Gastrocnemius medialis (tissue), 4 donors: ENCODE measurements at regions not wholly inside any gene's neighbourhood (a gene's known extent, or its start where the extent isn't known, plus 50 kb on each side); places are given as distances from the start of the nearest gene placed in this dataset.
"Not testable (repeated sequence)": the region's sequence is repeated elsewhere in the genome, so short reads cannot be mapped to it uniquely, and the experiment has no call there.

Experiments
- ATAC-seq, 2 donors: fragments of 150-250 bp; one replicate each; pipeline ENCODE4 v1.9.1; 2016
- DNase-seq, 2 donors: peaks; one replicate each; pipeline ENCODE4 v3.0.0-alpha.2; 2019
- H3K27ac ChIP-seq, 4 donors: fragments of 200-600 bp; sonication (generic); 1 replicate in 1 of 4; 2 replicates in 3 of 4; pipeline ENCODE4 v1.5.1; 2016 to 2018; ENCODE audit warnings: mild to moderate bottlenecking in 2 of 4, moderate library complexity in 1 of 4
- H3K27me3 ChIP-seq, 3 donors: fragments of 200-600 bp; sonication (generic) in 2 of 3; 1 replicate in 1 of 3; 2 replicates in 2 of 3; pipeline versions ENCODE4 v1.5.1 to v1.6.0; 2016 to 2019; ENCODE audit warnings: mild to moderate bottlenecking in 1 of 3, moderate library complexity in 1 of 3
- H3K36me3 ChIP-seq, 2 donors: fragments of 200-600 bp; sonication (generic) in 1 of 2; one replicate each; pipeline ENCODE4 v1.5.1; 2017 to 2018
- H3K4me1 ChIP-seq, 2 donors: fragments of 200-600 bp; sonication (generic) in 1 of 2; one replicate each; pipeline ENCODE4 v1.5.1; 2016 to 2017; ENCODE audit warnings: mild to moderate bottlenecking in 2 of 2
- H3K4me3 ChIP-seq, 4 donors: fragments of 200-600 bp; sonication (generic) in 3 of 4; 1 replicate in 1 of 4; 2 replicates in 3 of 4; pipeline ENCODE4 v1.5.1; 2016 to 2019; ENCODE audit warnings: mild to moderate bottlenecking in 2 of 4
- H3K9me3 ChIP-seq, 3 donors: fragments of 200-600 bp; sonication (generic) in 2 of 3; 1 replicate in 1 of 3; 2 replicates in 2 of 3; pipeline ENCODE4 v1.5.1; 2016 to 2019
- POLR2A ChIP-seq, 2 donors: fragments of 450-650 bp; IDR thresholded peaks; one replicate each; pipeline ENCODE4 v1.6.1; 2017; ENCODE audit warnings: antibody characterized with exemption in 2 of 2, mild to moderate bottlenecking in 2 of 2, moderate library complexity in 2 of 2
- in situ Hi-C, 4 donors: fragments of 200-750 bp; cut with MboI; loops; one replicate each; pipeline versions ENCODE4 v1.15.0 to v1.8.0; 2017; ENCODE audit warnings: low sequenced_read_pairs in 4 of 4
- intact Hi-C: fragments of 100-400 bp; cut with DNase I; formaldehyde crosslinking; loops from one replicate; pipeline ENCODE4 v1.15.1; 2023; ENCODE audit warnings: low total_unique reads
- TF ChIP-seq, protein P1 (sequence below), 5 experiments: fragments of 450-650 bp in 3 of 5; fragments of 200-600 bp in 2 of 5; sonication (generic) in 2 of 5; IDR thresholded peaks in 4 of 5; conservative IDR thresholded peaks in 1 of 5; 1 replicate in 4 of 5; 2 replicates in 1 of 5; pipeline ENCODE4 v1.5.1; 2016 to 2019; ENCODE audit warnings: antibody characterized with exemption in 5 of 5, mild to moderate bottlenecking in 3 of 5, moderate library complexity in 3 of 5

DNA sequence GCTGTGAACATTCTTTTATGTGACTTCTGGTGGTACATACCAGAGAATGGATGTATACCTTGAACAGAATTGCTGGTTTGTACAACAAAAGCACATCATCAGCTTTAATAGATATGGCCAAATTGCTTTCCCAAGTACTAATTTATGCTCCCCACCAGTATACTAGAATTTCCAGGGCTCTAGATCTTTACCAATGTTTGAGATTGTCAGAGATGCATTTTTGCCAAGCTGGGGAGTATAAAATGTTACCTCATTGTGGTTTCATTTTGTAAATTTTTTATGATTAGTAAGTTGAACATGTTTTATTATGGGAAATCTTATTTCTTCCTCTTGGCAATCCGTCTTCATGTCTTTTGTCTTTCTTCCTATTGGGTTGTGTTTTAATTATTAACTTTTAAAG lies 179.9 kb upstream of the TMEM106B start:
- TF ChIP-seq, protein P1, sequence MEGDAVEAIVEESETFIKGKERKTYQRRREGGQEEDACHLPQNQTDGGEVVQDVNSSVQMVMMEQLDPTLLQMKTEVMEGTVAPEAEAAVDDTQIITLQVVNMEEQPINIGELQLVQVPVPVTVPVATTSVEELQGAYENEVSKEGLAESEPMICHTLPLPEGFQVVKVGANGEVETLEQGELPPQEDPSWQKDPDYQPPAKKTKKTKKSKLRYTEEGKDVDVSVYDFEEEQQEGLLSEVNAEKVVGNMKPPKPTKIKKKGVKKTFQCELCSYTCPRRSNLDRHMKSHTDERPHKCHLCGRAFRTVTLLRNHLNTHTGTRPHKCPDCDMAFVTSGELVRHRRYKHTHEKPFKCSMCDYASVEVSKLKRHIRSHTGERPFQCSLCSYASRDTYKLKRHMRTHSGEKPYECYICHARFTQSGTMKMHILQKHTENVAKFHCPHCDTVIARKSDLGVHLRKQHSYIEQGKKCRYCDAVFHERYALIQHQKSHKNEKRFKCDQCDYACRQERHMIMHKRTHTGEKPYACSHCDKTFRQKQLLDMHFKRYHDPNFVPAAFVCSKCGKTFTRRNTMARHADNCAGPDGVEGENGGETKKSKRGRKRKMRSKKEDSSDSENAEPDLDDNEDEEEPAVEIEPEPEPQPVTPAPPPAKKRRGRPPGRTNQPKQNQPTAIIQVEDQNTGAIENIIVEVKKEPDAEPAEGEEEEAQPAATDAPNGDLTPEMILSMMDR (IDR thresholded peaks at IDR 0.05 in 4 of 5, conservative IDR thresholded peaks at IDR 0.05 in 1 of 5): no peak
- TF ChIP-seq POLR2A (IDR thresholded peaks at IDR 0.05): no peak
- no peak for DNase-seq
- Histone ChIP-seq H3K9me3 (no peaks in the 10 kb centered on the region), H3K27me3 (no peaks in the 10 kb centered on the region), H3K36me3 (no peaks in the 10 kb centered on the region), H3K27ac (no peak overlapping the region), H3K4me1 (no peaks in the 10 kb centered on the region), H3K4me3 (no peak overlapping the region)
- intact Hi-C loops (no loop called here), in situ Hi-C loops (no loop called here)
- ATAC-seq: no peak

DNA sequence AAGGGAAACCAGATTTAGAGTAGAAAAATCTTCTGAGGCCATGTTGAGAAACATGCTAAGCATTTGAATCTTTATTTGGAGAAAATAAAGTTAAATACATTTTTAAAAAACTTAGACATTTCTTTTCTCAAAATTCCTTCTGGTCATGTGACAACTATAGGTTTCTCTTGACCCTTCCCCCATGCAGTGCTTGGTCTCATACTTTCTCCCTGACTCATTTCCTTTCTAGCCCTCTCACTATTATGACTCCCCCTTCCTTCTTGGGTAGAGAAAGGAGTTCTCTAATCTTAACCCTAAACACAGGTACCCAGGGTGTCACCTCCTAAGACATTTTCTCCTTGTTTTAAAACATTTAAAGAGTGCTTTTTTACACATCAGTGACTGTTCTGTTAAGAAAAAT lies 179.5 kb upstream of the TMEM106B start:
- TF ChIP-seq, protein P1 (IDR thresholded peaks at IDR 0.05 in 4 of 5, conservative IDR thresholded peaks at IDR 0.05 in 1 of 5): no peak
- TF ChIP-seq POLR2A (IDR thresholded peaks at IDR 0.05): no peak
- ATAC-seq (no peak), DNase-seq (no peak)
- no peak overlapping the region for H3K4me3 ChIP-seq
- H3K27me3 ChIP-seq: no peaks in the 10 kb centered on the region
- no peak overlapping the region for H3K27ac ChIP-seq
- in situ Hi-C loops: no loop called here
- no peaks in the 10 kb centered on the region for H3K4me1 ChIP-seq
- no peaks in the 10 kb centered on the region for H3K36me3 ChIP-seq
- intact Hi-C loops: no loop called here
- H3K9me3 ChIP-seq: no peaks in the 10 kb centered on the region

DNA sequence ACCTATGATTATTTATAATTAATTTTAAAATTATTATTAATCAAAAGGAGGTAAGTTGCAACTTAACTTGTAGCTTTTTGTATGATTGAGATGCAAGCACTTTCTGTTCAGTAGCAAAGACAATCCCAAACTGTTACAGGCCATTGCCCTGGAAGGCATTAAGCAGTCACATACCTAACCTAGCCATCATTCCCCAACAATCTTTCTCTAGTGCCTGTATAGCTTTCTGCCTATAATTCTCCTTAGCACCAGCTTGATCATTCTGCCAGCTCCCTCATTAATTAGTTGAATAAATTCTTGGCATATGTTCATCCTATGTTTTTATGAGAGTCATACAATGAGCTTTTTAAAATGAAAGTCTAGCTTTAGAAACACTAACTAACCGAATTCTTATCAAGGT lies 178.9 kb upstream of the TMEM106B start:
- H3K9me3 ChIP-seq: no peaks in the 10 kb centered on the region
- no peaks in the 10 kb centered on the region for H3K4me1 ChIP-seq
- TF ChIP-seq POLR2A (IDR thresholded peaks at IDR 0.05): no peak
- no peak overlapping the region for H3K4me3 ChIP-seq
- intact Hi-C loops (no loop called here), in situ Hi-C loops (no loop called here)
- H3K27me3 ChIP-seq: no peaks in the 10 kb centered on the region
- H3K36me3 ChIP-seq: no peaks in the 10 kb centered on the region
- DNase-seq (no peak), ATAC-seq (no peak)
- H3K27ac ChIP-seq: no peak overlapping the region

DNA sequence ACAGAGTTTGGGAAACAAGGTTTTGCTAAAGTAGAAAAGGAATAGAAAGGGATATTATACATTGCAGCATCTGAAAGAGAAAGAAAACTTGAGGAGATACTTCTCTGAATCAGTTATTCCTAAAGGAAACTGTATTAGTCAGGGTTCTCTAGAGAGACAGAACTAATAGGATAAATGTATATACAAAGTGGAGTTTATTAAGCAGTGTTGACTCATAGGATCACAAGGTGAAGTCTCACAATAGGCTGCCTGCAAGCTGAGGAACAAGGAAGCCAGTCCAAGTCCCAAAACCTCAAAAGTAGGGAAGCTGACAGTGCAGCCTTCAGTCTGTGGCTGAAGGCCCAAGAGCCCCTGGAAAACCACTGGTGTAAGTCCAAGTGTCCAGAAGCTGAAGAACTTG lies 167.6 kb upstream of the TMEM106B start:
- H3K36me3 ChIP-seq, in situ Hi-C loops, DNase-seq, intact Hi-C loops, H3K27ac ChIP-seq, H3K4me1 ChIP-seq, ATAC-seq, H3K27me3 ChIP-seq, H3K9me3 ChIP-seq, H3K4me3 ChIP-seq: not testable (repeated sequence)

DNA sequence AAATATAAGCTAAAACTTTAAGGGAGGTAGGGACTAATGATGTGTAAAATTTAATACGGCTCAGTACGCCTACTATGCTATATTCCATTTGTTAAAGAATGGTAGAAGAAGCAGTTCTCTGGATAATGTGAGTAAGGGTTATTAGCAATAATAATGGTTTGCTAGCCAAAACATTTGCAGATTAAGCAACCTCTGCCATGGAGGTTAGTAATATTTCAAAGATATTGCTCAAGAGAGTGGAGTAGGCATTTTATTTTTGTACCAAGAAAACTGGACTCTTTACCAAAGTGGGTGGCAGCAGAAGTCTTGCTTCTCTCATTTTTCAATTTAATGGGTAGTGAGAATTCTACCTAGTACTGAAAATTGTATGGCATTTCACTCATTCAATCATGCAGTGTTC lies 158.9 kb upstream of the TMEM106B start:
- in situ Hi-C loops (loop anchor here in 3 of 4 donors (25.0 kb wide), 2 partner anchors 260 to 435 kb away; no protein-coding TSS in a partner anchor), intact Hi-C loops (no loop called here)
- no peak for DNase-seq
- no peaks in the 10 kb centered on the region for H3K36me3 ChIP-seq
- ATAC-seq: no peak
- H3K4me1 ChIP-seq: no peaks in the 10 kb centered on the region
- H3K4me3 ChIP-seq: no peak overlapping the region
- H3K27me3 ChIP-seq: no peaks in the 10 kb centered on the region
- no peaks in the 10 kb centered on the region for H3K9me3 ChIP-seq
- no peak overlapping the region for H3K27ac ChIP-seq
- TF ChIP-seq, protein P1 (IDR thresholded peaks at IDR 0.05 in 4 of 5, conservative IDR thresholded peaks at IDR 0.05 in 1 of 5): no peak
- TF ChIP-seq POLR2A (IDR thresholded peaks at IDR 0.05): no peak

DNA sequence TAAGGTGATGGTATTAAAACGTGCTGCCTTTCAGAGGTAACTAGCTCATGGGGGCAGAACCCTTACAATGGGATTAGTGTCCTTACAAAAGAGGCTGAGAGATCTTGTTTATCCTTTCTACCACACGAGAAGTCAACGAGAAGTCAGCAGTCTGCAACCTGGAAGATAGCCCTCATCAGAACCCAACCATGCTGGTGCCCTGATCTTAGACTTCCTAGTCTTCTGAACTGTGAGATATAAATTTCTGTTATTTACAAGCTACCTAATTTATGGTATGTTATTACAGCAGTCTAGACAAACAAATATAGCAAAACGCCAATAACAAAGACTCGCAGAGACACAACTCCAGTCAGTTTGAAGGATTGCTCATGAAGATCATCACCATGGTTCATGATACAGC lies 157.5 kb upstream of the TMEM106B start:
- in situ Hi-C loops (loop anchor here in 3 of 4 donors (25.0 kb wide), 2 partner anchors 259 to 434 kb away; no protein-coding TSS in a partner anchor), intact Hi-C loops (no loop called here)
- Histone ChIP-seq H3K36me3 (no peaks in the 10 kb centered on the region), H3K27me3 (no peaks in the 10 kb centered on the region), H3K4me3 (no peak overlapping the region), H3K4me1 (no peaks in the 10 kb centered on the region), H3K27ac (no peak overlapping the region), H3K9me3 (no peaks in the 10 kb centered on the region)
- DNase-seq (no peak), ATAC-seq (no peak)
- no peak for TF ChIP-seq POLR2A (IDR thresholded peaks at IDR 0.05)
